Nephron progenitor cell (in vitro differentiated cells): ENCODE measurements at regions not wholly inside any gene's neighbourhood (a gene's known extent, or its start where the extent isn't known, plus 50 kb on each side); places are given as distances from the start of the nearest gene placed in this dataset.

ENCODE experiments used
- DNase-seq: peaks from one replicate; pipeline ENCODE4 v3.0.0; 2021
- H3K27ac Mint-ChIP-seq: 2 replicates; pipeline ENCODE4 v1.8.0; 2021; ENCODE audit warnings: mild to moderate bottlenecking, moderate library complexity, mixed read lengths
- H3K27me3 Mint-ChIP-seq: 2 replicates; pipeline ENCODE4 v1.8.0; 2021; ENCODE audit warnings: mild to moderate bottlenecking, low read depth, mixed read lengths; ENCODE audit not compliant: poor library complexity
- H3K36me3 Mint-ChIP-seq: 2 replicates; pipeline ENCODE4 v1.8.0; 2021; ENCODE audit warnings: low read depth, mixed read lengths
- H3K4me1 Mint-ChIP-seq: 2 replicates; pipeline ENCODE4 v1.8.0; 2021; ENCODE audit warnings: mixed read lengths
- H3K4me3 Mint-ChIP-seq: 2 replicates; pipeline ENCODE4 v1.8.0; 2021; ENCODE audit warnings: mild to moderate bottlenecking, moderate library complexity, mixed read lengths
- H3K9me3 Mint-ChIP-seq: 2 replicates; pipeline ENCODE4 v1.8.0; 2021; ENCODE audit warnings: mild to moderate bottlenecking, moderate library complexity, mixed read lengths
- TF ChIP-seq, protein P1 (sequence below): fragments of 200-600 bp; sonication (generic); IDR thresholded peaks from 2 replicates; pipeline ENCODE4 v1.5.0; 2021; ENCODE audit warnings: antibody characterized with exemption

DNA sequence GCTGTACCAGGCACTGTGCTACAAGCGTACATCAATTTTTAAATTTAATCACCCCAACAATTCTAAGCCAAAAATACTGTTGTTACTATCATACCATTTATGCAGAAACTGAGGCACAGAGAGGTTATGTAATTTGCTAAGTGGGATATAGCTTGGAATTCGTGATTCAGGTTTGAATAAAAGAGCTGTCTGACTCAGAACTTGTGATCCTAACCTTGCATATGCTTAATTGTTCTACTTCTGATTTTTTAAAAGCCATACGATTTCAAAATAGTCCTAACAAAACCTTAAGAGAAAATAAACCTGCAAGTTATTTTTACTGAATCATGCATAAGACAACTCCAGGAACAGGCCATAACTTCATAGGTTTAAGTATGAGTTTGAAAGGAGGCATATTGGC lies 498.0 kb upstream of the CFAP20DC start:
- H3K4me1 Mint-ChIP-seq, result peaks cover 38% of the 10 kb centered on the region
- H3K27ac Mint-ChIP-seq, result no peak overlapping the region
- H3K27me3 Mint-ChIP-seq, result no peaks in the 10 kb centered on the region
- H3K36me3 Mint-ChIP-seq, result no peaks in the 10 kb centered on the region
- TF ChIP-seq, protein P1, sequence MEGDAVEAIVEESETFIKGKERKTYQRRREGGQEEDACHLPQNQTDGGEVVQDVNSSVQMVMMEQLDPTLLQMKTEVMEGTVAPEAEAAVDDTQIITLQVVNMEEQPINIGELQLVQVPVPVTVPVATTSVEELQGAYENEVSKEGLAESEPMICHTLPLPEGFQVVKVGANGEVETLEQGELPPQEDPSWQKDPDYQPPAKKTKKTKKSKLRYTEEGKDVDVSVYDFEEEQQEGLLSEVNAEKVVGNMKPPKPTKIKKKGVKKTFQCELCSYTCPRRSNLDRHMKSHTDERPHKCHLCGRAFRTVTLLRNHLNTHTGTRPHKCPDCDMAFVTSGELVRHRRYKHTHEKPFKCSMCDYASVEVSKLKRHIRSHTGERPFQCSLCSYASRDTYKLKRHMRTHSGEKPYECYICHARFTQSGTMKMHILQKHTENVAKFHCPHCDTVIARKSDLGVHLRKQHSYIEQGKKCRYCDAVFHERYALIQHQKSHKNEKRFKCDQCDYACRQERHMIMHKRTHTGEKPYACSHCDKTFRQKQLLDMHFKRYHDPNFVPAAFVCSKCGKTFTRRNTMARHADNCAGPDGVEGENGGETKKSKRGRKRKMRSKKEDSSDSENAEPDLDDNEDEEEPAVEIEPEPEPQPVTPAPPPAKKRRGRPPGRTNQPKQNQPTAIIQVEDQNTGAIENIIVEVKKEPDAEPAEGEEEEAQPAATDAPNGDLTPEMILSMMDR, result no peak
- DNase-seq, result no peak
- H3K4me3 Mint-ChIP-seq, result no peak overlapping the region
- H3K9me3 Mint-ChIP-seq, result no peaks in the 10 kb centered on the region

DNA sequence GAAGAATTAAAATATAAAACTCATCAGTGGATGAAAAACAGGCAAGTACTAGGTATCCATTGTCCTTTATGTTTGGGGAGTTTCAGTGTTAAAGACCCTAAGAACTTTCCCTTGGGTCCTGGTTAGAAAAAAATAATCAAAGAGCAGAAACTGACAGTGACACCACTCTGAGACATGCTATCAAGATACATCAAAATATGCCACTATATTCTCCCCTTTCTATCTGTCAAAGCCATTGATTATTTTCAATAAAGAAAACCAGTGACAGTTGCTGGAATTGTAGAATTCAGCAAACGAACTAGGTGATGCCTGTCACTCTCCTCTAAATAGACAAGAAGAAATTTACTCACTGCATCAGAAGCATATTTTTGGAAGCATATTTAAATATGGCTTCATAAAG lies 496.7 kb upstream of the CFAP20DC start:
- TF ChIP-seq, protein P1, result no peak
- Mint-ChIP-seq H3K4me1 (peaks cover 37% of the 10 kb centered on the region), H3K36me3 (no peaks in the 10 kb centered on the region), H3K27me3 (no peaks in the 10 kb centered on the region), H3K9me3 (no peaks in the 10 kb centered on the region), H3K4me3 (no peak overlapping the region), H3K27ac (no peak overlapping the region)
- no peak for DNase-seq

DNA sequence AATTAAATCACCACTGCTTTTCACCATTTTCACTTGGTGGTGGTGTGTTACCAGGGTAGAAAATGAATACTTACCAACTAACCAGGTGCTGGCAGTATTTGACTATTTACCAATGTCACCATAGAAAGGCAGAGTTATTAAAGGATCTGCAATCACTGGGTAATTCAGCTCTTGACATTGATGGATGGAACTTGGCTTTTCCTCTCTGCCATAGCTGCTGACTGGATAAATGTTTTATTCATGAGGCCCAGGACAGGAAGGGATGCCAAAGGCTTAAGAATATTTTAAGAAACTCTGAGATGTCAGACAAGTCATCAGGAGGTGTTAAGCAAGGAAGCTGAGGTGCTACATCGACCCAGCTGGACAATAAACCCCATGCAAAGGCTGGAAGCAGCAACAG lies 495.5 kb upstream of the CFAP20DC start:
- DNase-seq, result no peak
- no peaks in the 10 kb centered on the region for H3K36me3 Mint-ChIP-seq
- H3K4me1 Mint-ChIP-seq, result peaks cover 45% of the 10 kb centered on the region
- no peak overlapping the region for H3K4me3 Mint-ChIP-seq
- no peaks in the 10 kb centered on the region for H3K27me3 Mint-ChIP-seq
- TF ChIP-seq, protein P1, result no peak
- H3K27ac Mint-ChIP-seq, result no peak overlapping the region
- H3K9me3 Mint-ChIP-seq, result no peaks in the 10 kb centered on the region

DNA sequence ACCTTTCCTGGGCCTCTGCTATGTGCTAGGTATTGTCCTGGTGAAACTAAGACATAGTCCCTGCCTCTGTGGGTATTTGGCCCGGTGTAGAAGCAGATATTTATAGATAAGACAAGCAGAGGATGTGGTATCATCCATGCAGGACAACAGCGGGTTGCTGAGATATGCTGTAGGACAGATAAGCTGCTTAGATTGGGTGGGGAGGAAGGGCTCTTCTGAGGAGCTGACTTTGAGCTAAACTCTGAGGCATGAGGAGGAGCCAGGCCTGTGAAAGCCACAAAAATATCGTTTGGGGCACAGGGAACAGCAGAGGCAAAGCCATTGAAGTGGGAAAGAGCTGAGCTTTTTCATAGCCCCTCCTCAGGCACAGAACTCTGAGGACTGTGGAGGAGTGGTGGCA lies 492.5 kb upstream of the CFAP20DC start:
- Mint-ChIP-seq H3K36me3 (no peaks in the 10 kb centered on the region), H3K9me3 (no peaks in the 10 kb centered on the region), H3K4me3 (no peak overlapping the region), H3K4me1 (peaks cover 49% of the 10 kb centered on the region), H3K27me3 (no peaks in the 10 kb centered on the region), H3K27ac (no peak overlapping the region)
- TF ChIP-seq, protein P1, result no peak
- DNase-seq, result no peak

DNA sequence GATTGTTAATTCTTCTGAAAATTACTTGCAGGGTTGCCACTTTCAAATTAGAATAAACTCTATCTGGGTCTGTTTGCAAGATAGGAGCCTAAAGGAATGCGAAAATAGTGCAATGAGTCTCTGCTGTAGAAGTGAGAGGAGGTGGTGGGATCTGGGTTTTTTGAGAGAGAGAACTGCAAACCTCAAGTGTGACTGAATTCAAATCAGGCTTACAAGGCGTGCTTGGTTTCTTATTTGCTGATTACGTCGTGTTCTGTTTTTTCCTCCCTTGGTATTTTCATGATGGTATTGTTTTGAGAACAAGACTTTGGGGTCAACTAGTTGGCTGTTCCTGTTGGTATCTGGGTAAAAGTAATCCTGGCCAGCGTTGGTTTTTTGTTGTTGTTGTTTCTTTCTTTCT lies 490.9 kb upstream of the CFAP20DC start:
- no peaks in the 10 kb centered on the region for H3K36me3 Mint-ChIP-seq
- H3K27me3 Mint-ChIP-seq, result no peaks in the 10 kb centered on the region
- H3K27ac Mint-ChIP-seq, result no peak overlapping the region
- H3K4me1 Mint-ChIP-seq, result peaks cover 49% of the 10 kb centered on the region
- no peaks in the 10 kb centered on the region for H3K9me3 Mint-ChIP-seq
- DNase-seq, result no peak
- H3K4me3 Mint-ChIP-seq, result no peak overlapping the region
- TF ChIP-seq, protein P1, result no peak

DNA sequence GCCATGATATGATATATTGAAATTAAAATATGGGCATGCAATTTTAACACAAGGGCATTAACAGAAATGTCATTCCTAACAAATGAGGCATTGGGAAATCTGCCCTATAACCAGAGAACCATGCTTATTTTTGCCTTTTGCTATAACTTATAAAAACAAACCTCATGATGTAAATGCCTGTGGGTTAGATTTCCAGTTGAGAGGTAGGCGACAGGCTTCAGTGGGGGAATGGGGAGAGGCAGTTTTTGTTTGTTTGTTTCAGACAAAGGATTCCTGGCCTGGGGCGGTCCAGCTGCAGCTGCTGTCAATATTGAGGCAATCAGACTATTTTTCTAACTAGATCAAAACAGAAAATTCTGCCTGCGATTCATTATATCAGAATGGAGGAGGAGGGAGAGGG lies 490.4 kb upstream of the CFAP20DC start:
- H3K27ac Mint-ChIP-seq, result no peak overlapping the region
- TF ChIP-seq, protein P1, result no peak
- H3K4me3 Mint-ChIP-seq, result no peak overlapping the region
- peaks cover 49% of the 10 kb centered on the region for H3K4me1 Mint-ChIP-seq
- DNase-seq, result no peak
- H3K9me3 Mint-ChIP-seq, result no peaks in the 10 kb centered on the region
- no peaks in the 10 kb centered on the region for H3K27me3 Mint-ChIP-seq
- no peaks in the 10 kb centered on the region for H3K36me3 Mint-ChIP-seq
